CD4-positive, alpha-beta T cell treated with Interleukin-17A for 4 hours (primary cell): ENCODE measurements at regions not wholly inside any gene's neighbourhood (a gene's known extent, or its start where the extent isn't known, plus 50 kb on each side); places are given as distances from the start of the nearest gene placed in this dataset.

Experiments used
- DNase-seq: peaks from one replicate; pipeline ENCODE4 v3.0.0-alpha.2; 2020; ENCODE audit warnings: mixed read lengths

GRCh38 chr3:177306252-177306651, 109.0 kb upstream of the TBL1XR1 start:
- no peak for DNase-seq

- no peak for DNase-seq
Measured at GRCh38 chr3:177307391-177307790, 110.1 kb upstream of the TBL1XR1 start.

- no peak for DNase-seq
Measured at GRCh38 chr3:177307826-177308225, 110.5 kb upstream of the TBL1XR1 start.

- no peak for DNase-seq
Measured at GRCh38 chr3:177308286-177308685, 111.0 kb upstream of the TBL1XR1 start.

GRCh38 chr3:177308911-177309310, 111.6 kb upstream of the TBL1XR1 start:
- DNase-seq = no peak

- DNase-seq = no peak
Measured at GRCh38 chr3:177312491-177312890, 115.2 kb upstream of the TBL1XR1 start.

- DNase-seq = no peak
Measured at GRCh38 chr3:177314897-177315296, 117.6 kb upstream of the TBL1XR1 start.

GRCh38 chr3:177317247-177317646, 120.0 kb upstream of the TBL1XR1 start:
- no peak for DNase-seq

GRCh38 chr3:177318559-177318958, 121.3 kb upstream of the TBL1XR1 start:
- no peak for DNase-seq

- DNase-seq = no peak
Measured at GRCh38 chr3:177320765-177321247, 123.5 kb upstream of the TBL1XR1 start.

GRCh38 chr3:177321819-177322218, 124.5 kb upstream of the TBL1XR1 start:
- no peak for DNase-seq

- no peak for DNase-seq
Measured at GRCh38 chr3:177322881-177323280, 125.6 kb upstream of the TBL1XR1 start.

GRCh38 chr3:177329854-177330253, 132.6 kb upstream of the TBL1XR1 start:
- no peak for DNase-seq

- DNase-seq = no peak
Measured at GRCh38 chr3:177330779-177331178, 133.5 kb upstream of the TBL1XR1 start.

- no peak for DNase-seq
Measured at GRCh38 chr3:177331203-177331835, 134.0 kb upstream of the TBL1XR1 start.

GRCh38 chr3:177332955-177333354, 135.7 kb upstream of the TBL1XR1 start:
- DNase-seq = no peak

GRCh38 chr3:177333533-177334520, 136.5 kb upstream of the TBL1XR1 start:
- DNase-seq = no peak

- DNase-seq = no peak
Measured at GRCh38 chr3:177334803-177335202, 137.5 kb upstream of the TBL1XR1 start.

- no peak for DNase-seq
Measured at GRCh38 chr3:177335728-177336127, 138.4 kb upstream of the TBL1XR1 start.

- no peak for DNase-seq
Measured at GRCh38 chr3:177336873-177337450, 139.7 kb upstream of the TBL1XR1 start.

- DNase-seq = peak; percentile 19
Measured at GRCh38 chr3:177337541-177338331, 140.5 kb upstream of the TBL1XR1 start.

GRCh38 chr3:177338697-177339219, 141.5 kb upstream of the TBL1XR1 start:
- no peak for DNase-seq
